ENCODE measurements at regions not wholly inside any gene's neighbourhood (a gene's known extent, or its start where the extent isn't known, plus 50 kb on each side); places are given as distances from the start of the nearest gene placed in this dataset.

- POLR2A ChIA-PET: no interaction called here
Observed at GRCh38 chr5:175163586-175164275, 280.3 kb downstream of the DRD1 start.

GRCh38 chr5:175162036-175162435, 281.9 kb downstream of the DRD1 start:
- no peak for DNase-seq (ENCODE audit: low read depth in 1 of 2, low spot score in 1 of 2)
- 59% methylated on average over 6 of the region's 6 CpGs for WGBS (ENCODE audit: missing lambda C conversion rate)
- no peaks in the 10 kb centered on the region for H3K4me1 ChIP-seq
- no peak for ATAC-seq
- ChIA-PET CTCF (interaction anchor here (1.4 kb wide), 1 partner anchor 41 kb away, joined by 3 read pairs; no protein-coding TSS in a partner anchor), POLR2A (no interaction called here)
- FAIRE-seq: no peak
- H3K4me2 ChIP-seq: no peak overlapping the region
- TF ChIP-seq ESRRA (IDR thresholded peaks at IDR 0.05; ENCODE audit: borderline replicate concordance, low read length): no peak
- no peak for TF ChIP-seq EHMT2 (IDR thresholded peaks at IDR 0.05; ENCODE audit: low read depth)
- no peak for TF ChIP-seq JUNB (IDR thresholded peaks at IDR 0.05)
- TF ChIP-seq HEYL (CRISPR knock-in tag; IDR thresholded peaks at IDR 0.05): no peak
- no peak for TF ChIP-seq NPAS2 (CRISPR knock-in tag; IDR thresholded peaks at IDR 0.05; ENCODE audit: borderline replicate concordance)
- H3K9me3 ChIP-seq: no peaks in the 10 kb centered on the region
- no peak overlapping the region for H3K27ac ChIP-seq
- no peak overlapping the region for H3K4me3 ChIP-seq

More at GRCh38 chr5:175163586-175164275, 280.3 kb downstream of the DRD1 start:
- no peak for DNase-seq (ENCODE audit: low read depth in 1 of 2, low spot score in 1 of 2)
- H3K4me1 ChIP-seq: no peaks in the 10 kb centered on the region
- TF ChIP-seq HOXA7 (CRISPR knock-in tag; IDR thresholded peaks at IDR 0.05) (no peak), SREBF2 (IDR thresholded peaks at IDR 0.05) (no peak)
- WGBS (ENCODE audit: missing lambda C conversion rate): 70% methylated on average over 10 of the region's 10 CpGs
- no peak overlapping the region for H3K4me2 ChIP-seq
- H3K27ac ChIP-seq: no peak overlapping the region
- CTCF ChIA-PET: no interaction called here
- H3K4me3 ChIP-seq: no peak overlapping the region
- no peak for ATAC-seq
- H3K9me3 ChIP-seq: no peaks in the 10 kb centered on the region
- FAIRE-seq: no peak

- Histone ChIP-seq H3K4me2 (no peak overlapping the region), H3K9me3 (no peaks in the 10 kb centered on the region), H3K4me3 (no peak overlapping the region), H3K4me1 (no peaks in the 10 kb centered on the region), H3K27ac (no peak overlapping the region)
- ChIA-PET CTCF (no interaction called here), POLR2A (no interaction called here)
- 27% methylated on average over 3 of the region's 3 CpGs for WGBS (ENCODE audit: missing lambda C conversion rate)
- DNase-seq (ENCODE audit: low read depth in 1 of 2, low spot score in 1 of 2) (no peak), ATAC-seq (no peak), FAIRE-seq (no peak)
- TF ChIP-seq EHF (CRISPR knock-in tag; IDR thresholded peaks at IDR 0.05): no peak
- TF ChIP-seq KDM5A (IDR thresholded peaks at IDR 0.05): no peak
- TF ChIP-seq EP300 (IDR thresholded peaks at IDR 0.05): no peak
- TF ChIP-seq HDAC2 (IDR thresholded peaks at IDR 0.05): no peak
- TF ChIP-seq CTCF (IDR thresholded peaks at IDR 0.05): no peak
- no peak for TF ChIP-seq CHD2 (IDR thresholded peaks at IDR 0.05; ENCODE audit: low read length, partially characterized antibody)
- TF ChIP-seq E2F6 (IDR thresholded peaks at IDR 0.05; ENCODE audit: borderline replicate concordance, low read depth): no peak
- no peak for TF ChIP-seq TP53 (CRISPR knock-in tag; IDR thresholded peaks at IDR 0.05)
- no peak for TF ChIP-seq RARB (CRISPR knock-in tag; IDR thresholded peaks at IDR 0.05)
- no peak for TF ChIP-seq RCOR1 (IDR thresholded peaks at IDR 0.05; ENCODE audit: low read depth, low read length)
- no peak for TF ChIP-seq JUNB (IDR thresholded peaks at IDR 0.05)
- no peak for TF ChIP-seq PBX3 (IDR thresholded peaks at IDR 0.05)
- no peak for TF ChIP-seq GATA3 (IDR thresholded peaks at IDR 0.05; ENCODE audit: borderline replicate concordance)
- no peak for TF ChIP-seq ELK1 (IDR thresholded peaks at IDR 0.05; ENCODE audit: low read depth, low read length)
- no peak for TF ChIP-seq PHF8 (IDR thresholded peaks at IDR 0.05; ENCODE audit: borderline replicate concordance, low read depth)
- no peak for TF ChIP-seq JUN (IDR thresholded peaks at IDR 0.05)
- no peak for TF ChIP-seq BCL3 (IDR thresholded peaks at IDR 0.05)
Observed at GRCh38 chr5:175159956-175160355, 284.0 kb downstream of the DRD1 start.

Measured in A549 (cell line).